OCI-LY3 (cell line): ENCODE measurements at regions not wholly inside any gene's neighbourhood (a gene's known extent, or its start where the extent isn't known, plus 50 kb on each side); places are given as distances from the start of the nearest gene placed in this dataset.

ENCODE experiments used
- H2AFZ ChIP-seq: fragments of 200-600, 300-600 bp; shearing (Covaris generic); 2 replicates; pipeline ENCODE4 v1.6.0; 2014; ENCODE audit warnings: antibody characterized with exemption, low read depth, low read length
- H3K27ac ChIP-seq: fragments of 200-600, 300-600 bp; sonication (generic); 2 replicates; pipeline ENCODE4 v1.5.1; 2014; ENCODE audit warnings: mild to moderate bottlenecking, low read length, moderate library complexity, mixed read lengths
- H3K27me3 ChIP-seq: fragments of 200-600, 300-600 bp; sonication (generic); 2 replicates; pipeline ENCODE4 v1.6.1; 2014; ENCODE audit warnings: low read depth, low read length, mixed read lengths
- H3K36me3 ChIP-seq: fragments of 200-600, 300-600 bp; sonication (generic); replicated peaks from 2 replicates; pipeline ENCODE3; 2014; ENCODE audit warnings: low read depth, low read length, mixed read lengths
- H3K4me1 ChIP-seq: fragments of 300-600, 200-600 bp; sonication (generic); 2 replicates; pipeline ENCODE4 v1.6.1; 2014; ENCODE audit warnings: low read length, mixed read lengths
- H3K4me2 ChIP-seq: fragments of 200-600, 300-600 bp; sonication (generic); 2 replicates; pipeline ENCODE4 v1.6.1; 2014; ENCODE audit warnings: low read length, mixed read lengths
- H3K4me3 ChIP-seq: fragments of 300-600, 200-600 bp; sonication (generic); 2 replicates; pipeline ENCODE4 v1.5.1; 2014; ENCODE audit warnings: antibody characterized with exemption, mild to moderate bottlenecking, low read length, moderate library complexity
- H3K79me2 ChIP-seq: fragments of 300-600, 200-600 bp; shearing (Covaris generic); 2 replicates; pipeline ENCODE4 v1.6.1; 2014; ENCODE audit warnings: mild to moderate bottlenecking, low read length, mixed read lengths
- H3K9ac ChIP-seq: fragments of 300-600, 200-600 bp; shearing (Covaris generic); 2 replicates; pipeline ENCODE4 v1.6.0; 2014; ENCODE audit warnings: mild to moderate bottlenecking, low read length, moderate library complexity
- H3K9me3 ChIP-seq: fragments of 200-600, 300-600 bp; shearing (Covaris generic); 2 replicates; pipeline ENCODE4 v1.6.1; 2014; ENCODE audit warnings: low read length, mixed read lengths; ENCODE audit not compliant: insufficient read depth
- H4K20me1 ChIP-seq: fragments of 200-600, 300-600 bp; sonication (generic); 2 replicates; pipeline ENCODE4 v1.6.1; 2016; ENCODE audit warnings: low read length, mixed read lengths; ENCODE audit not compliant: insufficient read depth
- EZH2phosphoT487 ChIP-seq: fragments of 200-600 bp; shearing (Covaris generic); IDR thresholded peaks from 2 replicates; pipeline ENCODE4 v1.6.1; 2018; ENCODE audit warnings: antibody characterized with exemption, mixed run types, low read depth
- TF ChIP-seq, protein P1 (sequence below): fragments of 200-600, 300-600 bp; sonication (generic); IDR thresholded peaks from 2 replicates; pipeline ENCODE4 v1.5.1; 2014; ENCODE audit warnings: antibody characterized with exemption, low read length, low read depth

DNA sequence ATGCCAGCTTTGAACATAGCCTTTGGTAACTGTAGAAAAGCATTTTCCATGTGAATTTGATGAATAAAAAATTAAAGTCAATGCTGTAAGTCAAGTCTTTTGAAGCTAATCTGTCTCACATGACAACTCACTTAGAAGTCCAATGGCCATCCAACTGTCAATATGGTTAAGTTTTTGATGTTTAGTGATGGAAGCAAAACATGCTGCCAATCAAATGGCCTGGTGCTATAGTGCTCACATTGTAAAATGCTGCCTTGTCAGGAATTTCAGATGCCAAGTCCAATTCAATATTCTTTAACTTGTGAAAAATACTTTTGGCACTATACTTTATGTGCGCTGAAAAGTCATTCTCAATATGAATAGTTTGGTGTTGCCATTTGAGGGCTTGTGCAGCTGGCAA is 1361.8 kb upstream of the ALCAM start:
- no peaks in the 10 kb centered on the region for H3K4me1 ChIP-seq

DNA sequence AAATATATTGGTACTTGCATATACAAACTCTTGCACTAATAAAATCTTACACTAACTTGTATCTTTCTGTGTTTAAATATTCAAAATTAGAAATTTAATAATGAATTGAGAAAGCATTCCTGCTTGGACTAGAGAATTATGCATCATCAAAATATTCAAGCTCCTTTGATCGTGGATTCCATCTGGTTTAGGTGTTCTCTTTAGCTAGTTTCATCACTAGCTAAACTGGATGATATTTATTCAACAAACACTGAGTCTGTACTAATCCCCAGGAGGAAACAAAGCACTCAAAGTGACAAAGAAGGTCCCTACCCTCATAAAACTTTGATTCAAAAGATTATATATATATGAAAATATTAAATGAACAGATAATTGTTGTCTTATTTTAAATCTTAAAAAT is 1360.9 kb upstream of the ALCAM start:
- Histone ChIP-seq H3K4me3 (no peak overlapping the region), H2AFZ (no peak overlapping the region), H4K20me1 (no peaks in the 10 kb centered on the region), H3K27me3 (no peaks in the 10 kb centered on the region), H3K36me3 (no peaks in the 10 kb centered on the region), H3K9ac (no peak overlapping the region), H3K4me1 (no peaks in the 10 kb centered on the region), H3K27ac (no peak overlapping the region), H3K4me2 (no peak overlapping the region), H3K9me3 (no peaks in the 10 kb centered on the region), H3K79me2 (no peaks in the 10 kb centered on the region)
- no peak for TF ChIP-seq EZH2phosphoT487
- TF ChIP-seq, protein P1, sequence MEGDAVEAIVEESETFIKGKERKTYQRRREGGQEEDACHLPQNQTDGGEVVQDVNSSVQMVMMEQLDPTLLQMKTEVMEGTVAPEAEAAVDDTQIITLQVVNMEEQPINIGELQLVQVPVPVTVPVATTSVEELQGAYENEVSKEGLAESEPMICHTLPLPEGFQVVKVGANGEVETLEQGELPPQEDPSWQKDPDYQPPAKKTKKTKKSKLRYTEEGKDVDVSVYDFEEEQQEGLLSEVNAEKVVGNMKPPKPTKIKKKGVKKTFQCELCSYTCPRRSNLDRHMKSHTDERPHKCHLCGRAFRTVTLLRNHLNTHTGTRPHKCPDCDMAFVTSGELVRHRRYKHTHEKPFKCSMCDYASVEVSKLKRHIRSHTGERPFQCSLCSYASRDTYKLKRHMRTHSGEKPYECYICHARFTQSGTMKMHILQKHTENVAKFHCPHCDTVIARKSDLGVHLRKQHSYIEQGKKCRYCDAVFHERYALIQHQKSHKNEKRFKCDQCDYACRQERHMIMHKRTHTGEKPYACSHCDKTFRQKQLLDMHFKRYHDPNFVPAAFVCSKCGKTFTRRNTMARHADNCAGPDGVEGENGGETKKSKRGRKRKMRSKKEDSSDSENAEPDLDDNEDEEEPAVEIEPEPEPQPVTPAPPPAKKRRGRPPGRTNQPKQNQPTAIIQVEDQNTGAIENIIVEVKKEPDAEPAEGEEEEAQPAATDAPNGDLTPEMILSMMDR: no peak

More for the DNA sequence above, 1361.8 kb upstream of the ALCAM start:
- Histone ChIP-seq H4K20me1 (no peaks in the 10 kb centered on the region), H3K4me3 (no peak overlapping the region), H3K4me2 (no peak overlapping the region), H3K27ac (no peak overlapping the region), H3K79me2 (no peaks in the 10 kb centered on the region), H2AFZ (no peak overlapping the region), H3K9me3 (no peaks in the 10 kb centered on the region), H3K27me3 (no peaks in the 10 kb centered on the region), H3K36me3 (no peaks in the 10 kb centered on the region), H3K9ac (no peak overlapping the region)
- no peak for TF ChIP-seq EZH2phosphoT487
- TF ChIP-seq, protein P1: no peak

DNA sequence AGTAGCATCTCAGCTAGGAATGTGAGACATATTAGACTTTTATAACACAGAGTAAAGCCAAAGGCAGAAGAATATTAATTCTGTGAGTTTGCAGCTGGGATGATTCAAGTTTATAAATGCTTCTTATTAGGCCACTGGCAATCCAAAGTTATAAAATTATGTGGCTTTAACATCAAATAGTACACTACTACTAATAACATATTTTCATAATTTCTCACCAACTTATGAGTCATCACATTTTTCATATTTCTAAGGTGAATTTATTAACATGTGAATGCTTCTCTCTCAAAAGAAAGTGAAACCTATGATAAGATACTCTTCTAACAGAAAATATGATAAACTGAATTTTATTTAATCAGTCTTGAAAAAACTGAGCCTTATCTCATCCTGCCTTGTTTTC is 1348.2 kb upstream of the ALCAM start:
- TF ChIP-seq, protein P1: no peak
- TF ChIP-seq EZH2phosphoT487: no peak
- no peak overlapping the region for H3K9ac ChIP-seq
- no peak overlapping the region for H2AFZ ChIP-seq
- H3K79me2 ChIP-seq: no peaks in the 10 kb centered on the region
- H3K27ac ChIP-seq: no peak overlapping the region
- no peak overlapping the region for H3K4me3 ChIP-seq
- no peaks in the 10 kb centered on the region for H4K20me1 ChIP-seq
- no peaks in the 10 kb centered on the region for H3K9me3 ChIP-seq
- no peaks in the 10 kb centered on the region for H3K36me3 ChIP-seq
- no peaks in the 10 kb centered on the region for H3K27me3 ChIP-seq
- no peaks in the 10 kb centered on the region for H3K4me1 ChIP-seq
- H3K4me2 ChIP-seq: no peak overlapping the region

DNA sequence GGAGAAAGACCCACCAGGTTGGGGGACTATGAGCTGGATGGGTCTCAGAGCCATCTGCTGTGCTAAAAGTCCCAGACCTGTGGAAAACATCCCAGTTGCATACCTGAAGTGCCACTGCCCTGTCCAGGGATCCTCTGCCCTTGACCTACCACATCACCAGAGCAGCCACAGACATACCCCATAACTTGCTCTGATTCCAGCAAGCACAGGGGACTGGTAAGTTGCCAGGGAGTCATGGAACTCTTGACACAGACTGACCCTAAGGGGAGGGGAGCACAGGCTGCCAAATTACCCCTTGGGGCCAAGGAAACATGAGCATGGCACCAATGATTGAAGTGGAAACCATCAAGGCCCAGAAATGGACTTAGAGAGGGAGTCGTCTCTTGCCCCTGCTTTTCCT is 1335.1 kb upstream of the ALCAM start:
- H3K4me3 ChIP-seq: no peak overlapping the region
- no peak overlapping the region for H3K4me2 ChIP-seq
- H3K79me2 ChIP-seq: no peaks in the 10 kb centered on the region
- no peaks in the 10 kb centered on the region for H4K20me1 ChIP-seq
- H3K27me3 ChIP-seq: no peaks in the 10 kb centered on the region
- H3K9ac ChIP-seq: no peak overlapping the region
- H3K36me3 ChIP-seq: no peaks in the 10 kb centered on the region
- no peak overlapping the region for H2AFZ ChIP-seq
- no peak overlapping the region for H3K27ac ChIP-seq
- TF ChIP-seq EZH2phosphoT487: no peak
- TF ChIP-seq, protein P1: no peak
- H3K4me1 ChIP-seq: no peaks in the 10 kb centered on the region
- no peaks in the 10 kb centered on the region for H3K9me3 ChIP-seq
